Upper lobe of left lung (tissue), 4 donors: ENCODE measurements at regions not wholly inside any gene's neighbourhood (a gene's known extent, or its start where the extent isn't known, plus 50 kb on each side); places are given as distances from the start of the nearest gene placed in this dataset.

ENCODE experiments used
- CTCF ChIP-seq, 6 experiments: fragments of 450-650 bp in 4 of 6; fragments of 200-600 bp in 2 of 6; sonication (generic) in 2 of 6; IDR thresholded peaks; one replicate each; pipeline ENCODE4 v1.5.1; 2016 to 2019; ENCODE audit warnings: antibody characterized with exemption in 6 of 6
- POLR2A ChIP-seq, 4 donors: fragments of 450-650 bp; IDR thresholded peaks; one replicate each; pipeline ENCODE4 v1.5.1; 2016 to 2017; ENCODE audit warnings: antibody characterized with exemption in 4 of 4, mild to moderate bottlenecking in 2 of 4

GRCh38 chr13:42495751-42496150, 78.2 kb upstream of the TNFSF11 start:
- TF ChIP-seq POLR2A (IDR thresholded peaks at IDR 0.05) (no peak), CTCF (IDR thresholded peaks at IDR 0.05) (no peak)
